G401 (cell line): ENCODE measurements at regions not wholly inside any gene's neighbourhood (a gene's known extent, or its start where the extent isn't known, plus 50 kb on each side); places are given as distances from the start of the nearest gene placed in this dataset.
"Not testable (repeated sequence)": the region's sequence is repeated elsewhere in the genome, so short reads cannot be mapped to it uniquely, and the experiment has no call there.

Experiments used
- DNase-seq: peaks from one replicate; pipeline ENCODE4 v3.0.0-alpha.2; 2015; ENCODE audit warnings: low spot score
- in situ Hi-C: cut with HindIII; loops from 2 replicates; pipeline ENCODE4 v1.10.0; 2016; ENCODE audit warnings: low sequenced_read_pairs, mixed read lengths

DNA sequence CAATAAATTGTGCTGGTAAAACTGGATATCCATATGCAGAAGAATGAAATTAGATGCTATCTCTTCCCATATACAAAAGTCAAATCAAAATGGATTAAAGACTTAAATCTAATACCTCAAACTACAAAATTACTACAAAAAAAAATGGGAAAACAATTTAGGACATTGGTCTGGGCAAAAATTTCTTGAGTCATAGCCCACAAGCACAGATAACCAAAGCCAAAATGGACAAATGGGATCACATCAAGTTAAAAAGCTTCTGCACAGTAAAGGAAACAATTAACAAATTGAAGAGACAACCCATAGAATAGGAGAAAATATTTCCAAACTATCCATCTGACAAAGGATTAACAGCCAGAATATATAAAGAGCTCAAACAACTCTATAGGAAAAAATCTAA, 264.6 kb downstream of the NUAK1 start:
- DNase-seq, result no peak
- in situ Hi-C loops, result no loop called here

DNA sequence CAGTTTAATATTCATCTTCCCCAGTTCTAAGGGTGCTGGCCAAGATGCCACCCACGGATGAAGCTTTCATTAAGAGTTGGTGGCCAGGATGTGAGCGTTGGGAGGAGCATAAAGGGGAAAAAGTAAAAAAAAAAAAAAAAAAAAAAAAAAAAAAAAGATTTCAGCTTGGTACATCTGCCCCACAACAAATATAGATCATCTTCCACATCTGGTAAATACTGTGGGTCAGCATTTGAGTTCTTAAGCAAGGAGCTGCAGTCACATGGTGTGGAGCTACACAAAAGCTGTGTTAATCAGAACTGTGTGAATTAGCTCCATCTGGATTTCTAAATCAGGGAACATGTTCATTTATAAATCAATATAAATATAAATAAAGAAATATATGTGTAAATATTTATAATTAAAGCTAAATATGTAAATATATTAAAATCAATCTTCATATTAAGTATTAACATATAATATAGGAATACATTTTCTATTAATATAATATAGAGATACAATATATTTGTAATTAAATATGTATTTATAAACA, 262.3 kb downstream of the NUAK1 start:
- DNase-seq, result no peak
- in situ Hi-C loops, result no loop called here

DNA sequence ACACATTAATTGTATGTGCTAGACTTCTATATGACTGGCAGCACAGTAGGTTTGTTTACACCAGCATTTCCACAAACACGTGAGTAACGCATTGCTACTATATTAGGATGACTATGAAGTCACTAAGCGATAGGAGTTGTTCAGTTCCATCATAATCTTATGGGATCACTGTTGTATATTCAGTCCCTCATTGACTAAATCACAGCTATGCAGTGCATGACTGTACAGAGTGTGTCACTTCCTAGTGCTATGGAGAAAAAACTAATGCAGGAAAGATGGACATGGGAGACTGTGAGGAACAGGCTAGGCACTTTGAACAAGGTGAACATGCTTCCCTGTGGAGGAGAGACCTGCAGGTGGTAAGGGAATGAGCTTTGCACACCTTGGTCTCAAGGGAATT, 259.8 kb downstream of the NUAK1 start:
- in situ Hi-C loops, result no loop called here
- DNase-seq, result no peak

DNA sequence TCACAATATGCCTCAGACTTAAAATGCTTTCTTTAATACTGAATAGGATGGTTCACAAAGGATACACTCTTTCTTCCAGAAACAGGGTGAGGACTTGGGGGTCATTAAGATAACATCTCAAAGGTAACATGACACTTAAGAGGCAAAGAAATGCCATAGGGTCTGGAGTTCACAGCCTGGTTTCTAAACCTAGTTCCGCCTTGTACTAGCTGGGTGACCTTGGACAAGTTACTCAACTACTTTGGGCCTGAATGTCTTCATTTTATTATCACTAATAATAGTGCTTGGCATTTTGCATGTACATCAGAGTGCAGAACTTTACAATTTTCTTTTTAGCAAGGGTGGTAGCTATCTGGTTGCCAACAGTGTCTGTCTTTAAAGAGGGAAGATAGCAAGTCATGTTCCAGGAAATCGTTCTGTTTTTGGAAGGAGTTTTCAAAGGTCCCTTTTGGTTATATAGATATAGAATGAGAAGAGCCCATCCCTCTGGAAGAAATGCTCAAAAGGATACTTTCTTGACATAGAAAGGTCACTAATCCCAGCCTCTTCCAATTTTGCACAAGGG, 257.8 kb downstream of the NUAK1 start:
- DNase-seq, result no peak
- in situ Hi-C loops, result no loop called here

DNA sequence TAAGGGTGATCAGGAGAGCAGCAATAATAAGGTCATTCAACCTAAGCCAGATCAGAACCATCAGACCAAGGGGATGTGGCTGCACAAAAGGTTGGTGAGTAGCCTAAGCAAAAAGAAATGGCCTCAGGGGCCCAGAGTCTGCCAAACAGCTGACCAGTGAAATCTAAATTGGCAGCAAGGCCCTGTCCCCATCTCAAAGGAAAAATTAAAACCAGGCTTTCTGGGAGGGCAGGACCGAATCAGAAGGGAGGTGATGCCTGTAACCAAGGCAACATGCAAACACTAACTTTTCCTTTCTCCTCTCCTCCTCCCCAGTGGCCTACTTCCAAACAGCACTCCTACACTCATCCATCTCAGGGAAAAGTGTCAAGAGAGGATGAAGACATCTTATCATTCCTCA, 256.4 kb downstream of the NUAK1 start:
- no peak for DNase-seq
- in situ Hi-C loops, result no loop called here

DNA sequence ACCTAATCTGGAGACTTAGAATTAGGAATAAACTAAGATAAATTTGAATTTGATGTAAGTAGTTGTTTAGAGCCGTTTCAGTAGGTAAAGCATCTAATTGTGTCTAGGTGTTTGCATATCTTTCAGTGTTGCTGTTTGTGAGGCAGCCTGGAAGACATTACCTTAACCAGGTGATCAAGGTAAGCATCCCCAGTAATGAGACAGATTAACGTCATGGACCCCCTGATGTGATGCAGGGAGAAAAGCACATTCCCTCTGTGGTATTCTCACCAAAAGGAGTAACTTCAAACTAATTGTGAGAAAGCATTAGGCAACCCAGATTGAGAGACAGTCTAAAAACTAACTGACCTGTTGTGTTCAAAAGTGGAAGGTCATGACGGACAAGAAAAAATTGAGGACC, 251.6 kb downstream of the NUAK1 start:
- no peak for DNase-seq
- in situ Hi-C loops, result no loop called here

DNA sequence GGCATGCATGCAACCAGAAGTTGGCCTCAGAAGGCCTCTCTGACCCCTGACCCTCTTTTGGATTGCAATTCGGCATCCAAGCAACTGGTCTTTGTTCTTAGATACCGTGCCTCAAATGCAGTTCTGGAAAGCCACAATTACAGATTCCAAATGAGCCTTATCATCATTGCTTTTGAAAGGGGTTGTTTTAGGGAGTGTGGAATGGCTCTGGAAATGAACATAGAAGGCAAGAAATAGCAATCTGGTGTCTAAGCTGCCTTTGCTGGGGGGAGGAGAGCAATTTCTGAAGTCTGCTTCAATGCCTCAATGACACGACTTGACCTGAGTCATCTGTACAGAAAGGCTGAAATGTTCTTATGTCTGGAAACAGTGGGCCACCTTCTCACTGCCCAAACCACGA, 250.1 kb downstream of the NUAK1 start:
- in situ Hi-C loops, result no loop called here
- DNase-seq, result no peak

DNA sequence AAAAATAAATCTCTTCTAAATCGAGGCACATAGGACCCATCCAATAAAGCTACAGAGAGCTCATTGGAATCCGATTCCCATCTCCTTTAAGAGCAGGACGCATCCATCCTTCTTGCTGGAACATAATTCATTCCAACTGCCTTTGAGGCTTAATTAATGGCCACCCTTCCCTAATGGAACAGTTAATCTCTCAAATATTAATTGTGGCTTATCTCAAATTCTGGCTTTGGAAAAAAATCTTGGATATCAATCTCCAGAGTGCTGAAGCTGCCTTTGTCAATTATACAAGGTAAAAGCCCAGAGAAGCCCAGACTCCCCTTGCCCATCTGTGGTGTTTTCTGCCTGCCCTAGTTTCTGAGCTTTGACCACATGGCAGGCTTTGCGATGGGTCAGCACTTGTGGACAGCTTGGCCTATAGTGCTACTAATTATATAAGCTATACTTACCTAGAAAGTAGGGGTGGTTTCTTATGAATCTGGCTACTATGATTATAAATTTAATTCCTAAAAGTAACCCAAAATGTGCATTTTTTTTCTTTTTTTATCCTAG, 246.3 kb downstream of the NUAK1 start:
- in situ Hi-C loops, result no loop called here

DNA sequence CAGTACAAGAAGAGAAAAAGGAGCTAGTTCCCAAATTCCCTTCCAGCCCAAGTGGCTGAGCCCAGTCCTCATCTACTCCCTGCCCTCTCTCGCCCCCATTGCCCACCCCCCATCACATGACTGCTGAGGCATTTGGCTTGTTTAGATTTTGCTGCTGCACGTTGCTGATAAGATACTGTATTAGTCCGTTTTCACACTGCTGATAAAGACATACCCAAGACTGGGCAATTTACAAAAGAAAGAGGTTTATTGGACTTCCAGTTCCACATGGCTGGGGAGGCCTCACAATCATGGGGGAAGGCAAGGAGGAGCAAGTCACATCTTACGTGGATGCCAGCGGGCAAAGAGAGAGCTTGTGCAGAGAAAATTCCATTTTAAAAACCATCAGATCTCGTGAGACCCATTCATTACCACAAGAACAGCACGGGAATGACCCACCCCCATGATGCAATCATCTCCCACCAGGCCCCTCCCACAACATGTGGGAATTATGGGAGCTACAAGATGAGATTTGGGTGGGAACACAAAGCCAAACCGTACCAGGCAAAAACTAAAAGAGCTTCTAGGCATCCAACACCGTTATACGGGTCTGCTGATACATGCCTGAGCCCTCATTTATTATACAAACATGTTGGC, 243.4 kb downstream of the NUAK1 start:
- DNase-seq, in situ Hi-C loops: not testable (repeated sequence)

More for the DNA sequence above, 246.3 kb downstream of the NUAK1 start:
- peak; percentile 50 for DNase-seq

DNA sequence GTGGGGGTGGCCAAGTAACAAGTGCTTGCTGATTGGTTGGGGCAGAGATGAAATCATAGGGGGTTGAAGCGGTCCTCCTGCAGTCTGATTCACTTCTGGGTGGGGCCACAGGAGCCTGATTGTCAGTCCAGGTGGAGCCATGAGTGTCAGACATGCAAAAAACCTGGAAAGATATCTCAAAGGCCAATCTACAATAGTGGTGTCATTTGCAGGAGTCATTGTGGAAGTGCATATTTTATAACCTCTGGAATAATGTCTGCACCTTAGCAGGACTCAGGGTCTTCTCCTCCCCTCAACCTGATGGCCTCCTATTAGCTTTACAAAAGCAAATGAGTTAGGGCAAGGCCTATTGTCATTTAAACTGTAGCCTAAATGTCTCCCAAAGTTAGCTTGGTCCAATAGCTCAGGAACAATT, 241.4 kb downstream of the NUAK1 start:
- DNase-seq, result no peak
- in situ Hi-C loops, result no loop called here

DNA sequence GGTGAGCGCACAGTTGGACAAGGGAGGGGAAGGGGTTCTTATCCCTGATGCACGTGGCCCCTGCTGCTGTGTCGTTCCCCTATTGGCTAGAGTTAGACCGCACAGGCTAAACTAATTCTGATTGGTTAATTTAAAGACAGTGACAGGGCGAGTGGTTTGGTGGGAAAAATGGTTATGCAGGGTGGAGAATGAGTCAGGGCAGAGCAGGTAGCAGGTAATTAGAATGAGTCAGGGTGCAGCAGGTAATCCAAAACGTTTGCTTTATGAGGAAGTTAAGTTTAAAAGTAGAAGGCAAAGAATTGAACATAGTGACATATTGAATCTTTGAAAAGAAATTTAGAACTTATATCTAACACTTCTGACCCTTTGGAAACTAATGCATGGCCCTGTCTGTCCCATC, 240.5 kb downstream of the NUAK1 start:
- in situ Hi-C loops, DNase-seq: not testable (repeated sequence)

DNA sequence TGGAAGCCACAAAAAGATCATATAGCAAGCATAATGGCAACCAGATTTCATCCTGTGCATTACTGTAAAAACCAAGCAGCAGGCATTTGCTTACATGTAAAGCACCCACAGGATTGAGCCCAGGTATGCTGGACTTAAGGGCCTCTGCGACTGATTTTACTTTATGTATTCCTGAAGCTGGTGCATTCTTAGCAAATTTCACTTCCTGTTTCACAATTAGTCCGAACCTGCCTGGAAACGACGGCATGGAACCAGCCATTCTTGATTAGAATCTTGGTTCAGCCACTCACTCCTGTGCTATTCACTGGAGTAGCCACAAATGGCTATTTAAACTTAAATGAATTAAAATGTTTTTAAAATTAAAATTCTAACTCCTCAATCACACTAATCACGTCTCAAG, 239.2 kb downstream of the NUAK1 start:
- in situ Hi-C loops, result no loop called here
- no peak for DNase-seq

DNA sequence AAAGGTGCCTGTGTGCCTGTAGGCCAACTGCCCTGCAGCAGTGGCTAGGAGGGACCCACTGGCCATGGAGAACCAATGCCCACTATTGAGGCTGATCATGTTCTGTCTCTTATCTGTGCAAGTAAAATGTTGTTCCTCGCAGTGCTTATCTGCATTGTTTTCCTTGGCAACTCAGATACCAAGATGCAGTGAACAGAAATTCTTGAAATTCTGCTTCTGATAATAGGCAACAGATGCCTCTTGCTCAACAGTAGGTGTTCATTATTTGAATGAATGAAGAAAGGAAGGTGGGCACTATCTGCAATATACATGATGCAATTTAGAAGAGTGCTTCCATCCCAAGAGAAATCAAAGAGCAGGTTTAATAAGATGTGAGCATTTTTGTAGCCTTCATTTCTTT, 232.2 kb downstream of the NUAK1 start:
- in situ Hi-C loops, result no loop called here
- no peak for DNase-seq

DNA sequence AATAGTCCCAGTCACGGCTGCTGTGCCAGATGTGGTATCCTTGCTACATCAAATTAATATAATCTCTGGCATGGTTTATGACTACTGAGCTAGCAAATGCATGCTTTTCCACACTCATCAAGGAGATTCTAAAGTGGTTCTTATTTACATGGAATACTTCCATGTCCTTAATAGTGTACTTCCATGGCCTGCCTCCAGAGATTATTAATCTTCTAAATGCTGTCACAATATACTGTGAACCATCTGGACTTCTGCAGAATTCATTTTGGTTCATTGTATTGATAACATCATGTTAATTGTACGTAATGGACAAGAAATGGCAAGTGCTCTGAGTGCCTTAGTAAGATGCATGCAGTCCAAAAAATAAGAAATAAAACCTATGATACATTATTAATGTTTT, 230.8 kb downstream of the NUAK1 start:
- no peak for DNase-seq

DNA sequence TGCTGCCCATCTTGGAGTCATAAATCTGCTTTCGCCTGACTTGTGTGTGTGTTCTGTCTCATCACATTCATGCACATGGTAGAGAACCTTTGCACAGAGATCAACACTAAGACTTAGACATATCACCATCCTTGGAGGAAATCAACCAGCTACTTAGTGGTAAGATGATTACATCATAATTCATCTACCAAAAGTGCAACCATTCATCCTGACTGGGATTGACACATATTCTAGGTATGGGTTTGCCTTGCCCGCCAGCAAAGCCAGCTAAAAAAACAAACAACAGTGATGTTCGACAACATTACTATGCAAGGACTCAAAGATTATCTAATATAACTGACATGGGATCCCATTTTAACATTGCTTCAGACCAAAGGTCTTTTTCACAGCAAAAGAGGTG, 228.7 kb downstream of the NUAK1 start:
- no peak for DNase-seq
- in situ Hi-C loops, result no loop called here

More for the DNA sequence above, 230.8 kb downstream of the NUAK1 start:
- in situ Hi-C loops, result no loop called here

DNA sequence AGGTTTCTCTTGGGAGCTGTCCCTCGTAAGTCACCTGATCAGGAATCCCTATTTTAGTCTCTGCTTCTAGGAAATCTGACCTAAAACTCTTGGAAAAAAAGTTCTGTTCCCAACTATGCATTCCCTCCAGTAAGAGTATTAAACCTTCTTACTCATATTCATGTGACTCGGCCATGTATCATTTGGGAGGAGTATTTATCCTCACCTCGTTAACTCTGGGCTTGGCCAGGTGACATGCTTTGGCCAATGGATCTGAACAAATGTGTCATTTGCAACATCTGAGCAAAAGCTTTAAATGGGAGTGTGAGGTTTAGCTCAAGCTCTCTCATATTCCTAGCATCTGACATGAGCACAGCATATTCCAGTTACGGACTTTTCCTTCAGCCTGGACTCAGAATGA, 226.8 kb downstream of the NUAK1 start:
- in situ Hi-C loops, result no loop called here
- DNase-seq, result no peak

DNA sequence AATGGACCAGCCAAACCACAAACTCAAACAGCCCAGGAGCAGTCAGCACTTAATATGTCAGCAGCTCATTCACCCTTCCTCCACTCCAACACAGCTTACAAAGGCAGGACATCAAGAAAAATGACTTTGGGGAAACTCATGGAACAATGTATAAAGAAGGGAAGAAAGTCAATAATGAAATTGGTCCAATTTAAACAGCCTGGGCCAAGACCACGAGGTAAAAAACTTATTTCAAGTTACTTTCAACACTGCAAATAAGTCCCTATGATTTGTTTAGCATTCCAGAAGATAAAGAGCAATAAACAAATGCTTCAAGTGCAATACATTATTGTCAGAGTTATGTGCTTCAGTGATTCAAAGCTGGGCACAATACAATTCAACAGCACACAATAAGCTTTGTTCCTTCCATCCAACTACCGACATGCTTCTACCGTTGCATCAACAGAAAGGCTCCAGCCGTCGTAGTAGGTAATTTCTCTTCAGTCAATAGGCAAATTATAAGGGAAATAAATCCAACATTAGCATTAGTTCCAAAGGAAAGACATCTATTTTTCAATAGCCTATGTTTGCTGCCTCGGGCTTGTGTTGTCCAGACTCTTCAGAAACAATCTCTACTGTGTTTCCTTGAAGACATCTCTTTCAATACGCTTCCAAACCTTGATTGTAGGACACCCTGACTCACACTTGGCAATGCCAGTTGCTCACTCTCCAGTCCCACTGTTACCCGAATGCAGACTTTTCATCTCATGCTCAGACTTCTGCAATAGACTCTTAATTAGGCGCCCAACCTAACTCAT, 225.7 kb downstream of the NUAK1 start:
- DNase-seq, result no peak
- in situ Hi-C loops, result no loop called here

DNA sequence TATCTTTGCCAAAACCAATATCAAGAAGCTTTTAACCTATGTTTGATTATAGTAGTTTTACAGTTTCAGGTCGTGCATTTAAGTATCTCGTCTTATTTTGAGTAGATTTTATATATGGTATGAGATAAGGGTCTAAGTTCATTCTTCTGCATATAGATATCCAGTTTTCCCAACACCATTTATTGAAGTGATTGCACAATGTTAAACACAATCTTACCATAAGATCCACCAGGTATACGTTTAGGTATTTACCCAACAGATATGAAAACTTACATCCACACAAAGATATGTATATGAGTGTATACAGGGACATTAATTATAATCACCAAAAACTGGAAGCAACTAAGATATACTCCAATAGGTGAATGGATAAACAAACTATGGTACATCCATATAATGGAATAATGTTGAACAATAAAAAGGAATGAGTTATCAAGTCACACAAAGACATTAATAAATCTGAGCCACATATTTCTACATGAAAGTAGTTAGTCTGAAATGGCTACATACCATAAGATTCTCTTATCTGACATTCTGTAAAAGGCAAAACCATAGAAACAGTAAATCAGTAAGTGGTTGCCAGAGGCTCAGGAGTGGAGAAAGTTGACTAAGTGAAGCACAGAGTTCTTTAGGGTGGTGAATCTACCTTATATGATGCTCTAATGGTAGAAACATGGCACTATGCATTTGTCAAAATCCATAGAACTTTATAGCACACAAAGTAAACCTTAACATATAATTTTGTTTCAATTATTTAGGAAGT, 222.6 kb downstream of the NUAK1 start:
- in situ Hi-C loops, result no loop called here
- DNase-seq, result no peak

DNA sequence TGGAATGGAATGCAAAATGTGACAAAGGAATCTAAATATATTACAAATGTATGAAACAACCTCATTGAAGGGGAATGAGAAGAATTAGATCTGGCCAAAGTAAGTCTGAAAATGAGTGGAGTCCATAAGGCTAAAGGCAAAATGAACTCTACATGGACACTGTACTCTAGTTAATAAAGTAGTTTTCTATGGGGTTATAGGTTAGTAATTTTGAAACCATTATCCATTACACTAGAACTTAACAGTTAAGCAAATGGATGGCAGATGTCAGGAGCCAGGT, 222.1 kb downstream of the NUAK1 start:
- DNase-seq, result no peak
- in situ Hi-C loops, result no loop called here
